ENCODE measurements at regions not wholly inside any gene's neighbourhood (a gene's known extent, or its start where the extent isn't known, plus 50 kb on each side); places are given as distances from the start of the nearest gene placed in this dataset.

DNA sequence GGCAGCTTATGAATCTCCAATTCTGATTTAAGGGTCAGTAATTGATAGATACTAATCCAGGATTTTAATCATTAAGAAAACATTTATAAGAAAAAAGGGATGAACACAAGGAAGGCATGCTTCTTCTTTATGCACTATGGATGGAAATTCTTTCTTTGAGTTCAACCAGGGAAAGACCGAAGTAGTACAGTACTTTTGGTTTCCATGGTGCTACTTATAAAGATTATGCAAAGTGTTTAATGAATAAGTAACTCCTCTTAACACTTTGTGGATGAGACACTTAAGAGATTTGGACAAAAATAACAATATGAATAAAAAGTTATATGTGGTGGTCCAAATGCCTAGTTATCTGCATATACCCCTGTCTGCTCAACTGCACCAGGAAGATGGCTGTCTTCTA is 666.5 kb upstream of the FANCL start:
- DNase-seq: no peak
- no peaks in the 10 kb centered on the region for H3K4me1 Mint-ChIP-seq
- no peak overlapping the region for H3K27ac Mint-ChIP-seq
- no peak for ATAC-seq
- no peak overlapping the region for H3K4me3 Mint-ChIP-seq
- no peaks in the 10 kb centered on the region for H3K27me3 Mint-ChIP-seq
- H3K36me3 Mint-ChIP-seq (ENCODE audit: low read depth): no peaks in the 10 kb centered on the region
- H3K9me3 Mint-ChIP-seq: no peaks in the 10 kb centered on the region

DNA sequence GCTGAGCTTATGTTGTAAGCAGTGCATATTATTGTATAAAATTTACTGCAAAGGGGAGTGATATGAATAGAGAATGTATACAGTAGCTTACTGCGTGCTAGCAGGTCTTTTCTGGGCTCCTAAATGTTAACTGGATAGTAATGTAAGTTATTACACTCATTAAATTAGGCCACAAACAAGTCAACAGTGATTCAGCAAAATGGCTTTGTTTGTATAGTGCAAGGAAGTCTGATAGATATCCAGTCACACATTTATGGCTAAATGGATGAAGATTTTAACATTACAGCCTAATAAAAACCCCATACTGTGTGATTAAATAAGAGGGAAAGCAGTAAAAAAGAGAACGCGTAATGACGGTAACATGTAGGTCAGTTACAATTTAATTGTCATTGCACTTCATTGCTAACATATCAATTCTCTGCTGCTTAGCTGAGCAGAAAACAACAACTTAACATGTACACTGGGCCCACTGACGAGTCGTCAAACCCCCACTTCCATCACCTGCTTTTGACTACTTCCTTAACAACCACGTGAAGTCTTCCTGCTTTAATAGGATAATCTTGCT is 665.0 kb upstream of the FANCL start:
- no peaks in the 10 kb centered on the region for H3K4me1 Mint-ChIP-seq
- H3K9me3 Mint-ChIP-seq: no peaks in the 10 kb centered on the region
- no peak for DNase-seq

DNA sequence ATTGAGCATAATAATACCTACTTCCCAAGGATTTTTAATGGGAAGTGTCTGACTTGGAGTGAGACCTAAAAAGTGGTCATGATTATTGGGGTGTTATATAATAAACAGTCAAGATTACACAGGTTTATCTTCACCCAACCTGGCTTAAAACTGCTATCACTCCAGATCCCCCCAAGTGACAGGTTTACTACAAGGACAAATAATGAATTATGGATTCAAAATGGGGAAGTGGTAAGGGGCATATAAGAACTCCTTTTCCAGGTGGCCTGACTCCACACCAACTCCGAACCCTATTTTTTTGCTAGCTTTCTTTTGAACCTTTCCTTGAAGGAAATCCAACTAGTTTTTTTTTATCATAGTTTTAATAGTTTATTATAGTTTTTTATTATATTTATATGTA is 663.0 kb upstream of the FANCL start:
- H3K27ac Mint-ChIP-seq: no peak overlapping the region
- DNase-seq (no peak), ATAC-seq (no peak)
- H3K9me3 Mint-ChIP-seq: no peaks in the 10 kb centered on the region
- no peak overlapping the region for H3K4me3 Mint-ChIP-seq
- no peaks in the 10 kb centered on the region for H3K4me1 Mint-ChIP-seq
- peaks cover 5% of the 10 kb centered on the region for H3K27me3 Mint-ChIP-seq
- no peaks in the 10 kb centered on the region for H3K36me3 Mint-ChIP-seq (ENCODE audit: low read depth)

More for the DNA sequence above, 665.0 kb upstream of the FANCL start:
- no peaks in the 10 kb centered on the region for H3K27me3 Mint-ChIP-seq
- no peaks in the 10 kb centered on the region for H3K36me3 Mint-ChIP-seq (ENCODE audit: low read depth)
- no peak for ATAC-seq
- H3K27ac Mint-ChIP-seq: no peak overlapping the region
- no peak overlapping the region for H3K4me3 Mint-ChIP-seq

DNA sequence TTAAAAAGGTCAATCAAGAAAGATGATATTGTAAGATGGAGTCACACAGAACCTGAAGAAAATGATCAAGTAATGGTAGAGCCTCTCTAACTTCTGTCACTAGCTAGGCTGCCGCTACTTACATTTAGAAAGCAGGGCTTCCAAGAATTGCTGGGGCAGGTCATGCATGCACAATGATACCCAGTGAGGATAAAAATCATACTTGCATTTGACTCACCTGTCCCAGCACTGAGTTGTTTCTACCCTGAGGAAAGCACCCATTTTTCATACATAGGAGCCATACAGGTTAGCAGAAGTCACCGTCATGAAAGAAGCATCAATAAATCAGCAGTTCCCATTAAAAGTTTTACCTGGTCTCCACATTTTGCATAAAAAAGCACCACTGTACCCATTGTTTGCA is 662.3 kb upstream of the FANCL start:
- no peak overlapping the region for H3K27ac Mint-ChIP-seq
- peaks cover 5% of the 10 kb centered on the region for H3K27me3 Mint-ChIP-seq
- H3K4me3 Mint-ChIP-seq: no peak overlapping the region
- ATAC-seq (no peak), DNase-seq (no peak)
- H3K9me3 Mint-ChIP-seq: no peaks in the 10 kb centered on the region
- no peaks in the 10 kb centered on the region for H3K36me3 Mint-ChIP-seq (ENCODE audit: low read depth)
- H3K4me1 Mint-ChIP-seq: no peaks in the 10 kb centered on the region

DNA sequence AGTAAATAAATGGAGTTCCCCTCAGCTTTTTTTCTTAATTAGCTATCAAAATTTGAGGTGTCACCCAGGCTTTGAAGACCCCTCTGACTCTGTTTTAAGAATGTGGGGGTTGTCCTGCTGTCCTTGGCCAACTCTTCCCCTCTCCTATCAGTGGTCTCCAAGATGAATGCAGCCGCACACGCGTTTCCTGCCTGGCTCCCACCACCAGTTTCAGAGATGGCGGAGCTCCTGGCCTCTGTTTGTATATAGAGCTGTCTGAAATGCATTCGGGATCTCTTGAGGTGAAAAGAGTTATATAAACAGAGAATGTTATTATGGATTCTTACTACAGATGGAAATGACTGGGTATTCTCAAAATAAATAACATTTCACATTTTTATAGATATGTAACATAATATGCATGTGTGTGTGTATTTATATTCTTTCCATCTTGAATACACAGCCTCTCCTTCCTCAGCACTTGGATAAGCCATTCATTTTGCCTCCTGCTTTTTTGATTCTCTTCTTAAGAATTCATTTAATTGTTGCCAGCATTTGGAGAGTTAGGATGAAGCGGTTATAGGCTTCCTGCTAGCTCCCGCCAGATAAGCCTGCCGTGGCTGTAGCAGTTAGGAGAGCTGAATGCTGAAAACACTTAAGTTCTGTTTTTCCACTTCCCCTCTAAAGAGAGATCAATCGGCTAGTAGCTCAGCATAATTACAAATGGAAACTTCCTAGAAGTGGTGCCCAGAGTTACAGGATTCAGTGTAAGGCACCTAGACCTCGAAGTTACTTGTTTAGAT is 659.3 kb upstream of the FANCL start:
- H3K9me3 Mint-ChIP-seq: no peaks in the 10 kb centered on the region
- DNase-seq (no peak), ATAC-seq (no peak)
- no peaks in the 10 kb centered on the region for H3K36me3 Mint-ChIP-seq (ENCODE audit: low read depth)
- no peak overlapping the region for H3K27ac Mint-ChIP-seq
- peaks cover 5% of the 10 kb centered on the region for H3K27me3 Mint-ChIP-seq
- no peak overlapping the region for H3K4me3 Mint-ChIP-seq
- no peaks in the 10 kb centered on the region for H3K4me1 Mint-ChIP-seq

DNA sequence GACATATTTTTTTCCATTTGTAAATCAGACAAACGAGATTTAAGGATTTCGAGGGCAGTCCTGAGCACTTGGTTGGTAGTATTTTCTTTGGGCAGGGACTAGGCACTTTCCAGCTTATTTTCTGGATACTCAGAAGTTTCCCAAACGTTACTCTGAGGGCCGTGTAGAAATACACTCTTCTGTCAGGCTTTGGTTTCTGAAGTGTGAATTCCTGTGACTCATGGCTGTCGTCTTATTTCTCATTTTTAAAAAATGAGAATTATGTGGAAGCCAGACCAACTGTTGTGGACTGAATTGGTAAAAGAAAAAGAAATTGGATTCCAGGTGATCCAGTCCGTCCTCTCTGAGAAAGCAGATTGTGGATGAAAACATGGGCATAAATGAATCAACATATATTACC is 658.6 kb upstream of the FANCL start:
- H3K4me1 Mint-ChIP-seq: no peaks in the 10 kb centered on the region
- no peak overlapping the region for H3K27ac Mint-ChIP-seq
- no peaks in the 10 kb centered on the region for H3K9me3 Mint-ChIP-seq
- DNase-seq (no peak), ATAC-seq (no peak)
- H3K36me3 Mint-ChIP-seq (ENCODE audit: low read depth): no peaks in the 10 kb centered on the region
- H3K4me3 Mint-ChIP-seq: no peak overlapping the region
- peaks cover 5% of the 10 kb centered on the region for H3K27me3 Mint-ChIP-seq

DNA sequence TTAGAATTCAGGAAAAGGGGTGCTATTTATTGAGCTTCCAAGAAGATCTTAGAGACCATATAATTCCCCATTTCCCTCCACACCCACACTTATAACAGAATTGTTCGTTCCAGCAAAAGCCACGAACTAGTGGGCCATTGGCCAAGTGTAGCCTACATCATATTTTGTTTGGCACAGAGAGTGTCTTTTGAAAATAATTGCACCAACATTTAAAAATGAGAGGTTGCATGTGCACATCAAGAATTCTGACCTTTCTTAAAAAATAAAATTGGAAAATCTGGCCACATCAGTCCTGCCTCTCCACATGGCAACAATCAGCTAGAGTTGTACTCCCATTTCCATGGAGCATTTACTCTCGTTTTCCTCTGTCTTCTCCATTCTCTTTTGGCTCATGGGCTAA is 655.5 kb upstream of the FANCL start:
- H3K27me3 Mint-ChIP-seq: peaks cover 7% of the 10 kb centered on the region
- H3K27ac Mint-ChIP-seq: no peak overlapping the region
- no peak for ATAC-seq
- no peaks in the 10 kb centered on the region for H3K9me3 Mint-ChIP-seq
- no peak for DNase-seq
- H3K36me3 Mint-ChIP-seq (ENCODE audit: low read depth): no peaks in the 10 kb centered on the region
- H3K4me3 Mint-ChIP-seq: no peak overlapping the region
- no peaks in the 10 kb centered on the region for H3K4me1 Mint-ChIP-seq

DNA sequence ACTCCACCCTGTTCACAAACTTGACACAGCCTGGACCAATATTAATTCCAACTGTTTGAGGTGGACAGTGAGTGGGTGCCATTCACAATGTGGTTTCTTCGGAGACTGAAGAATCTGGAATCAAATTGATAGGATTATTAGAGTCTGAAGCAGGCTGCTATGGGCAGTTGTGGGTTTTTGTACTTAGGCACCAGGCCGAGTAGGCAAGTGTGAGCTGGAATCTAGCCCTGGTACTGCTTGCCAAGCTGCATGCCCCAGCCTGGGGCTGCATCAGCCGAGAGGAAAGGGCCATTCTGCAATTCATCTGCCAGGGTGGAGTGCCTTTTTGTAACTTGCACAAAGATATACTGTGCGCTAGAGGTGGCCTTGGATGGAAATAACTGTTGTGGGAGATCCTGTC is 654.7 kb upstream of the FANCL start:
- Mint-ChIP-seq H3K27ac (no peak overlapping the region), H3K4me1 (no peaks in the 10 kb centered on the region), H3K36me3 (ENCODE audit: low read depth) (no peaks in the 10 kb centered on the region), H3K27me3 (peaks cover 7% of the 10 kb centered on the region), H3K9me3 (no peaks in the 10 kb centered on the region), H3K4me3 (no peak overlapping the region)
- DNase-seq: no peak
- ATAC-seq: no peak

DNA sequence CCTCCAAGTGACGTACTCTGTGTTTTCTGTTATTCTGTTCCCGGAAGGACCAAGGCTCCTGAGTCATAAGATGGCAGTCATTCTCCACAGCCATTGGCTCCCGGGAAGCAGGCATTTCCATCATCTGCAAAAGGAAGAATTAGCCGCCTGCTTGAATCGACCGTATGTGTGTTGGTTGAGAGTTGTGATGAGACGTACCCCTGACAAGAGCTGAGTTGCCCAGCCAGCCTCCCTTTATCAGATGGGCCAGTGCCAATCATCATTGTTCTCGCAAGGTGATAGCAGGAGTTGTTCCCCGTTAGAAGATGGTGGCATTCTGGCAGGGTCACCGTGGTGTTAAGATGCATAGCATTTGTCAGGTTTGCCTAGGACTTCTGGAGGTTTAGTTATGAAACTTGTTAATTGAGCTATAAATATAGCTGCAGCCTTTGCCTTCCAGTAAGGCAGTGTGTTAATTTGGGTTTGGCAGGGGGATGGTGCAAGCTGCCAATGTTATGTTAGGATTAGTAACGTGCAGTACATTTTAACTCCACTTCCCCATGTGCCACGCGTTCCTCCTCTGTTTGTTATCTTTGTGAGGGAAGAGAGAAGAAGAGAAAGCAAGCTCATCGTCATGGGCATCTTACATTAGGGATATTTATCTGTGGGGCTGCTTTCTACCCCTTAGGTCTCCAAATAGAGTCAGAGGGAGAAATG is 652.7 kb upstream of the FANCL start:
- H3K4me1 Mint-ChIP-seq: no peaks in the 10 kb centered on the region
- no peak overlapping the region for H3K27ac Mint-ChIP-seq
- H3K4me3 Mint-ChIP-seq: no peak overlapping the region
- H3K9me3 Mint-ChIP-seq: no peaks in the 10 kb centered on the region
- H3K27me3 Mint-ChIP-seq: peaks cover 2% of the 10 kb centered on the region
- H3K36me3 Mint-ChIP-seq (ENCODE audit: low read depth): no peaks in the 10 kb centered on the region
- ATAC-seq: no peak
- no peak for DNase-seq

DNA sequence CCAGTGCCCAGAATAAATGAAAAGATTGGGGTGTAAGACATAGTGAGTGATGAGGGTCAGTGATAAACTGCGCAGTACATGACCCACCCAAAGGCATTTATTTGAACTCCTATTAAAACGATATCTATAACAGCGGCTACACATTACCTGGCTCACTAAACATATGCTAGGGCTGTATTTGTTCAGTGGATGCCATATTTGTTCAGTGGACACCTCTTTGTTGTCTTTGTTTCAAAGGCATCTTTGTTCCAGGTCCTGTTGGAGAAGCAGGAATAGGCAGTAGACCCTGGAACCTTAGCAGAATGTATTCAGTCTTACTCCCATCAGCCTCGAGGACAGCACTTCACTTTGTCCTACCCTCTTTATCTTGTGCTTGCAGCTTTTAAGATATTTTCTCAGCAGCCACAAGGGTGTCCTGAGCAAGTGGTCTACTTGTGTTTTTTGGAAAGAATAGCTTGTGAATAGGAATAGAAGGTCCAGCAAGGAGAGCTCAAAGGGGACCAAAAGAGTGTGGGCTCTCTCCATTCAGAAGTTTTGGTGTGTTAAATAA is 650.8 kb upstream of the FANCL start:
- no peak for ATAC-seq
- H3K27ac Mint-ChIP-seq: no peak overlapping the region

DNA sequence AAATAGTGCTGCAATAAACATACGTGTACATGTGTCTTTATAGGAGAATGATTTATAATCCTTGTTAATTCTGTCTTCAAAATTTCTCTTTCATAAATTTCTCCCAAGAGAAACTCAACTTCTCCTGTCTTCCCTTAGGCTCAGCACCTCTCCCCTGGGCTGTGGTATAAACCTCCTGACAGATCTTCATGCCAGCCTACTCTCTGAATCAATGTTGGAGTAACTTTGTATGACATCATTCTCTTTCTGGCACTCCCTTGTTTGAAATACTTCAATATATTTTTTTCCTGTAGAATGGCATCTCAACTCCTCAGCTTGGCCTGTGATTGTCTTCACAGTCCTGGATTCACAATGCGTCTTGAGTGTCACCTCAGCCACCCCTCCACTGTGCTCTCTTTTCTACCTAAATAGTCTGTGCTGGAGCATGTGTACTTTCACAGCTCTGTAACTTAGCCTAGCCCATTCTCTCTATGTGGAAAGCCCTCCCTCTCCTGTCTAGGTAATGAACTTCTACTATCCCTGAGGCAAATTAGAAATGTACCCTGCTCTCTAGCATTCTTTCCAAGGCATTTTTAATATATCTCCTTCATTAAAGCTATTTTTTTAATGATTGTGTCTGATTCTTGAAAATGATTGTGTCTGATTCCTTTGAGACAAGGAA is 649.9 kb upstream of the FANCL start:
- peaks cover 2% of the 10 kb centered on the region for H3K27me3 Mint-ChIP-seq
- no peaks in the 10 kb centered on the region for H3K4me1 Mint-ChIP-seq
- no peak for DNase-seq
- ATAC-seq: no peak
- H3K4me3 Mint-ChIP-seq: no peak overlapping the region
- no peaks in the 10 kb centered on the region for H3K36me3 Mint-ChIP-seq (ENCODE audit: low read depth)
- no peak overlapping the region for H3K27ac Mint-ChIP-seq
- no peaks in the 10 kb centered on the region for H3K9me3 Mint-ChIP-seq

More for the DNA sequence above, 650.8 kb upstream of the FANCL start:
- Mint-ChIP-seq H3K9me3 (no peaks in the 10 kb centered on the region), H3K4me3 (no peak overlapping the region), H3K4me1 (no peaks in the 10 kb centered on the region), H3K36me3 (ENCODE audit: low read depth) (no peaks in the 10 kb centered on the region), H3K27me3 (peaks cover 2% of the 10 kb centered on the region)
- no peak for DNase-seq

DNA sequence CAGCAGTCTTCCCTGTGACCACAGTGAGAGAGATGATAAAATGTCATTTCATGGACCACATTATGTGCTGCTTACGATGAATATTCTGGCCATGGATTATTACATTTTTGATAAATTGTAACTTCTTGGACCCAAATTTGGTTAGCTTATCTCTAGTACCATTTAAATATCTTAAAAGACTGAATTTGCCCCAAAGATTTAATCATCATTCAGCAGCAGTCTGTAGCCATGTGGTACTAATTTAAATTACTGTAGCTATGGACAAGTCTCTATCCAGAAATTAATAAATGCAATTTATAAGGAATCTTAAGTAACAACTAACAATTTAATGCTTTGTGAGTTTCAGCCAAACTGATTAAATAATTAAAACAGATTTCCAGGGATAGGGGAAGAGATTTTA is 644.9 kb upstream of the FANCL start:
- no peak for ATAC-seq
- Mint-ChIP-seq H3K27me3 (no peaks in the 10 kb centered on the region), H3K27ac (no peak overlapping the region), H3K36me3 (ENCODE audit: low read depth) (peaks cover 1% of the 10 kb centered on the region), H3K9me3 (no peaks in the 10 kb centered on the region), H3K4me1 (no peaks in the 10 kb centered on the region), H3K4me3 (no peak overlapping the region)
- DNase-seq: no peak

DNA sequence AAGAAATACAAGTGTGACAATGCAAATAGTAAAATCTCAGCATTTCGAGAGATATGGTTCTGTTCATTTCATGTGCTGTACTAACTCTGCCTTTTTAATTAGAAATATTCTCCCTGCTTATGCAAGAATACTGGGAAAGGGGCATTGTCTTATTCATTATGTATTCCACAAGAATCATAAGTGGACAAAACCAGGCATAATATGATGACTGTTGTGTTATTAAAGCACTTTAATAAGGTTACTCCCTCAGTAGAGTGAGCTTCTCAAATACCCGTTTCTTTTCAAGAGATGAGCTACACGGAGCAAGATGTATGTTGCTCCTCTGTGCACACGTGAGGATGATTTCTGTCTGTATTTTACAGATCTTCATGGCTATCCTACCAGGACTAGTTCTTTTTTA is 638.7 kb upstream of the FANCL start:
- no peak overlapping the region for H3K27ac Mint-ChIP-seq
- H3K4me3 Mint-ChIP-seq: no peak overlapping the region

DNA sequence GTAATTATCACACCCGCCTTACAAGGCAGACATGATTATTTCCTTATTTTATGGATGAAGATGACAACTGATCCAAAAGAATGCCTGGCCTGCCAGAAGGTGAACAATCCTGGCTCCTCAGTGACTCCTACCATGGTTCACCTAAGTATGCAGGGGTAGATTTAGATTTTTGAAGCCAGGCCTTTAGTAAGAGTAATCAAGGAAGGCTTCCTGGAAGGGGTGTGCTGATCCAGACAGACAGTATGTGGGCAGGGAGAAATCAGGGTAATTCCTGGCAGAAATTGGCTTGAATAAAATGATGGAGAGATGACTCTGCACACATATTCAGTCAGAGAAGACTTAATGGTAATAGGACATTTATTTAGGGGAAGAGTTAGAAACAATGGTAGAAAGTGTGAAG is 637.7 kb upstream of the FANCL start:
- no peak for ATAC-seq
- DNase-seq: no peak
- Mint-ChIP-seq H3K4me3 (no peak overlapping the region), H3K9me3 (no peaks in the 10 kb centered on the region), H3K36me3 (ENCODE audit: low read depth) (peaks cover 1% of the 10 kb centered on the region), H3K27ac (no peak overlapping the region), H3K27me3 (no peaks in the 10 kb centered on the region), H3K4me1 (no peaks in the 10 kb centered on the region)

More for the DNA sequence above, 638.7 kb upstream of the FANCL start:
- H3K36me3 Mint-ChIP-seq (ENCODE audit: low read depth): peaks cover 1% of the 10 kb centered on the region
- no peaks in the 10 kb centered on the region for H3K4me1 Mint-ChIP-seq
- DNase-seq (no peak), ATAC-seq (no peak)
- no peaks in the 10 kb centered on the region for H3K27me3 Mint-ChIP-seq
- H3K9me3 Mint-ChIP-seq: no peaks in the 10 kb centered on the region

Data from activated naive CD8-positive, alpha-beta T cell treated with anti-CD3 and anti-CD28 coated beads, Interleukin-2, amount 50 U/mL, for 24 hours (primary cell).